Heart right ventricle (tissue), 16 donors: ENCODE measurements at regions not wholly inside any gene's neighbourhood (a gene's known extent, or its start where the extent isn't known, plus 50 kb on each side); places are given as distances from the start of the nearest gene placed in this dataset.

ENCODE experiments used
- ATAC-seq, 8 donors: fragments of 200-7000 bp; cut with Tn5 transposase; one replicate each; pipeline ENCODE4 v1.9.1; 2020; ENCODE audit warnings: mild to moderate bottlenecking in 8 of 8, moderate library complexity in 8 of 8, moderate number of reproducible peaks in 1 of 8
- DNase-seq, 2 donors: peaks; one replicate each; pipeline ENCODE4 v3.0.0-alpha.2; 2020
- H3K27ac ChIP-seq, 10 donors: fragments of 200-600 bp; sonication (generic) in 2 of 10; one replicate each; pipeline versions ENCODE4 v1.5.0 to v1.8.0; 2020 to 2022; ENCODE audit warnings: mild to moderate bottlenecking in 3 of 10
- H3K27me3 ChIP-seq, 7 donors: fragments of 200-600 bp; one replicate each; pipeline ENCODE4 v1.8.0; 2021 to 2022; ENCODE audit warnings: mild to moderate bottlenecking in 2 of 7
- H3K36me3 ChIP-seq, 9 donors: fragments of 200-600 bp; sonication (generic) in 1 of 9; one replicate each; pipeline versions ENCODE4 v1.5.0 to v1.8.0; 2020 to 2022; ENCODE audit warnings: mild to moderate bottlenecking in 2 of 9
- H3K4me1 ChIP-seq, 9 donors: fragments of 200-600 bp; sonication (generic) in 1 of 9; one replicate each; pipeline versions ENCODE4 v1.5.0 to v1.8.0; 2020 to 2022; ENCODE audit warnings: mild to moderate bottlenecking in 4 of 9
- H3K4me3 ChIP-seq, 10 donors: fragments of 200-600 bp; sonication (generic) in 2 of 10; one replicate each; pipeline versions ENCODE4 v1.5.0 to v1.8.0; 2020 to 2022; ENCODE audit warnings: mild to moderate bottlenecking in 7 of 10, moderate library complexity in 2 of 10
- H3K9me3 ChIP-seq, 11 donors: fragments of 200-600 bp in 10 of 11; sonication (generic) in 2 of 11; one replicate each; pipeline versions ENCODE4 v1.5.0 to v1.8.0; 2013 to 2022; ENCODE audit warnings: mild to moderate bottlenecking in 2 of 11, control low read depth in 1 of 11, moderate library complexity in 1 of 11
- CTCF ChIP-seq, 9 donors: fragments of 200-600 bp; sonication (generic) in 2 of 9; IDR thresholded peaks; one replicate each; pipeline versions ENCODE4 v1.5.0 to v1.8.0; 2021 to 2022; ENCODE audit warnings: antibody characterized with exemption in 9 of 9, mild to moderate bottlenecking in 5 of 9, moderate library complexity in 1 of 9
- WGBS, 2 donors: extraction: QIAGEN DNeasy Blood & Tissue Kit; methylation state at CpG; one replicate each; pipeline ENCODE4 v1.1.7; 2013; ENCODE audit warnings: inconsistent platforms in 1 of 2; 5-methylcytosine and 5-hydroxymethylcytosine counted together
- intact Hi-C, 10 donors: fragments of 100-400 bp; cut with DNase I; formaldehyde crosslinking; loops; one replicate each; pipeline versions ENCODE4 v1.11.1 to v1.14.2; 2022
- donor health status: Arrhythmogenic right ventricular cardiomyopathy.
- donor health status: ischemic (EF 13 %, LVEDD 7.1; RV severe dilation, severe dysfunction).
- donor health status: healthy with polysubstance abuse.
- donor health status: DM: no; HTN: yes; CAD: no.
- donor health status: DM: no; HTN: no; CAD: no.
- donor health status: ischemic (EF 25% LVEDD 6.9; RV normal size, moderate dysfunction).
- donor health status: ischemic (EF 25% LVEDD 5.7; RV mildly dilated, moderate dysfunction).
- donor health status: healthy.
- donor health status: DM: yes; HTN: yes; CAD: no.
- donor health status: Ischemic cardiomyopathy.
- donor health status: ischemic (EF 35%, LVEDD 5.7; RV mildly dilated, moderate dysfunction).
- donor health status: nonischemic (EF 11% LVEDD 7.7; RV severe dilation, severe dysfunction).
- donor health status: DM: yes; HTN: yes; CAD: no.
- donor health status: PGD.
- donor health status: ischemic (EF 29% LVEDD 5.4; RV normal size, mild dysfunction).
- donor health status: nonischemic (EF 23%, LVEDD 6.1; RV moderate dilation, normal function).

- no peak for TF ChIP-seq CTCF (IDR thresholded peaks at IDR 0.05)
Observed at GRCh38 chr1:199290186-199290585, 651.3 kb downstream of the PTPRC start.

GRCh38 chr1:199291022-199291740 is 652.3 kb downstream of the PTPRC start:
- intact Hi-C loops, result no loop called here
- H3K4me3 ChIP-seq, result no peak overlapping the region
- H3K9me3 ChIP-seq, result no peaks in the 10 kb centered on the region
- DNase-seq, result no peak
- no peaks in the 10 kb centered on the region for H3K36me3 ChIP-seq
- H3K27me3 ChIP-seq, result no peaks in the 10 kb centered on the region
- no peak for TF ChIP-seq CTCF (IDR thresholded peaks at IDR 0.05)
- WGBS, 2 donors, result 42 to 48% methylated on average over 2 of the region's 2 CpGs
- no peak overlapping the region for H3K27ac ChIP-seq
- H3K4me1 ChIP-seq, result no peaks in the 10 kb centered on the region
- no peak for ATAC-seq

More at GRCh38 chr1:199290186-199290585, 651.3 kb downstream of the PTPRC start:
- Histone ChIP-seq H3K4me3 (no peak overlapping the region), H3K27me3 (no peaks in the 10 kb centered on the region), H3K4me1 (no peaks in the 10 kb centered on the region), H3K9me3 (no peaks in the 10 kb centered on the region), H3K27ac (no peak overlapping the region), H3K36me3 (no peaks in the 10 kb centered on the region)
- no peak for ATAC-seq
- no peak for DNase-seq
- intact Hi-C loops, result no loop called here

DNA sequence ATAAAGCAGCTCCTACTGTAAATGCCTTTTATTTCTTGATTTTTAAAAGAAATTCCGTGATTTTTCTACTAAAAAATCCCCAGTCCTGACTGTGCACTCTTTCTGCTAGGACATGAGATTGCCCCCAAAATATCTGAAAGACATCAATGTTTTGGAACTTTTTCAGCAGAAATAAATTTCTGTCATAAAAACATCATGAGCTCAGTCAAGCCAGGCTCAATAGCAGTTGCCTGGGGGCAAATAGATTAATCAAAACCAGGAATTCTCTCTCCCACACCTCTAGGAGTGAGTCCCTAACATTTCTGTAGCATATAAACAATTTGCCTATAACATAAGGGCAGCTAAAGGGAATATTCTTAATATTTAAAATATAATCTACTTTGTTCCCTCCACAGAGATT is 654.1 kb downstream of the PTPRC start:
- Histone ChIP-seq H3K4me3 (no peak overlapping the region), H3K36me3 (no peaks in the 10 kb centered on the region), H3K27ac (no peak overlapping the region), H3K4me1 (no peaks in the 10 kb centered on the region), H3K9me3 (no peaks in the 10 kb centered on the region), H3K27me3 (no peaks in the 10 kb centered on the region)
- no peak for TF ChIP-seq CTCF (IDR thresholded peaks at IDR 0.05)
- DNase-seq, result no peak
- WGBS, 2 donors, result 90 to 93% methylated on average over 1 of the region's 1 CpG
- intact Hi-C loops, result no loop called here
- ATAC-seq, result no peak

- no peak for DNase-seq
- WGBS, 2 donors, result 60 to 66% methylated on average over 3 of the region's 3 CpGs
- intact Hi-C loops, result no loop called here
Observed at GRCh38 chr1:199295107-199295506, 656.3 kb downstream of the PTPRC start.

More at GRCh38 chr1:199295107-199295506, 656.3 kb downstream of the PTPRC start:
- ATAC-seq, result no peak
- H3K4me1 ChIP-seq, result no peaks in the 10 kb centered on the region
- no peaks in the 10 kb centered on the region for H3K9me3 ChIP-seq
- no peaks in the 10 kb centered on the region for H3K36me3 ChIP-seq
- H3K27ac ChIP-seq, result no peak overlapping the region
- no peak for TF ChIP-seq CTCF (IDR thresholded peaks at IDR 0.05)
- H3K4me3 ChIP-seq, result no peak overlapping the region
- H3K27me3 ChIP-seq, result no peaks in the 10 kb centered on the region
